LNCAP (cell line): ENCODE measurements at regions not wholly inside any gene's neighbourhood (a gene's known extent, or its start where the extent isn't known, plus 50 kb on each side); places are given as distances from the start of the nearest gene placed in this dataset.

Experiments used
- TF ChIP-seq, protein P1 (sequence below): fragments of 450-650 bp; IDR thresholded peaks from 2 replicates; pipeline ENCODE4 v1.5.1; 2017; ENCODE audit warnings: mild to moderate bottlenecking

DNA sequence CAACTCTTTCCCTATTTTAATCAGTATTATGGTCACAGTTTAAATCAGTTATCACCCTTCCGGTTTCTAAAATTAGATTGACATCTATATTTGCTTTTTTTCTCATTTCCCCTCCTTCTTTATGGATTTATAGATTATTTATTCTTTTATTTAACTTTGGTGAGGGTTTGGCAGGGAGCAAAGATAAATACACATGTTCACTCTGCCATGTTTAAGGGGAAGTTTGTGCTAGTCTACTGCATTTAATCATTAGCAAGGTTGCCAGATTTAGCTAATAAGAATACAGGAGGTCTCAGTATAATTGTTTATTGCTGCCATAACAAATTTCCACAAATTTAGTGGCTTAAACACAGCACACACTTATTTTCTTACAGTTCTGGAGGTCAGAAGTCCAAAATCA is 204.0 kb upstream of the BTG1 start:
- TF ChIP-seq, protein P1, sequence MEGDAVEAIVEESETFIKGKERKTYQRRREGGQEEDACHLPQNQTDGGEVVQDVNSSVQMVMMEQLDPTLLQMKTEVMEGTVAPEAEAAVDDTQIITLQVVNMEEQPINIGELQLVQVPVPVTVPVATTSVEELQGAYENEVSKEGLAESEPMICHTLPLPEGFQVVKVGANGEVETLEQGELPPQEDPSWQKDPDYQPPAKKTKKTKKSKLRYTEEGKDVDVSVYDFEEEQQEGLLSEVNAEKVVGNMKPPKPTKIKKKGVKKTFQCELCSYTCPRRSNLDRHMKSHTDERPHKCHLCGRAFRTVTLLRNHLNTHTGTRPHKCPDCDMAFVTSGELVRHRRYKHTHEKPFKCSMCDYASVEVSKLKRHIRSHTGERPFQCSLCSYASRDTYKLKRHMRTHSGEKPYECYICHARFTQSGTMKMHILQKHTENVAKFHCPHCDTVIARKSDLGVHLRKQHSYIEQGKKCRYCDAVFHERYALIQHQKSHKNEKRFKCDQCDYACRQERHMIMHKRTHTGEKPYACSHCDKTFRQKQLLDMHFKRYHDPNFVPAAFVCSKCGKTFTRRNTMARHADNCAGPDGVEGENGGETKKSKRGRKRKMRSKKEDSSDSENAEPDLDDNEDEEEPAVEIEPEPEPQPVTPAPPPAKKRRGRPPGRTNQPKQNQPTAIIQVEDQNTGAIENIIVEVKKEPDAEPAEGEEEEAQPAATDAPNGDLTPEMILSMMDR: no peak

DNA sequence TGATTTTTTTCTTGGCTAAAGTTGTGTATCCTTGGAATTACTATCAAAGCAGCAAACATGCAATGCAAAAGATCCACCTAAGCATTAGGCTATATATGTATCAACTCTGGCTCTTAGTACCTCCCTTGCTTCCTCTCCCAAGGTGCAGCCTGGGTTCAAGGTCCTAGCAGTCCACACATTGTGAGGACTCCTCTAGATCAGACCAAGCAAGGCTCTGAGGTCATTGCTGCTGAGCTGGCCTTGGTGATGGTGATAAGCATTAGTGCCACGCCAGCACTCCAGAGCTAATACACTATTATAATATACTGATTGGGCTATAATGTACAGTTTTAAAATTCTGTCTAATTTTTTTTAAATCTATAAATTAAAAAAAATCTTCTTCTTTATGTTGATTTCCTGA is 196.9 kb upstream of the BTG1 start:
- TF ChIP-seq, protein P1: no peak

DNA sequence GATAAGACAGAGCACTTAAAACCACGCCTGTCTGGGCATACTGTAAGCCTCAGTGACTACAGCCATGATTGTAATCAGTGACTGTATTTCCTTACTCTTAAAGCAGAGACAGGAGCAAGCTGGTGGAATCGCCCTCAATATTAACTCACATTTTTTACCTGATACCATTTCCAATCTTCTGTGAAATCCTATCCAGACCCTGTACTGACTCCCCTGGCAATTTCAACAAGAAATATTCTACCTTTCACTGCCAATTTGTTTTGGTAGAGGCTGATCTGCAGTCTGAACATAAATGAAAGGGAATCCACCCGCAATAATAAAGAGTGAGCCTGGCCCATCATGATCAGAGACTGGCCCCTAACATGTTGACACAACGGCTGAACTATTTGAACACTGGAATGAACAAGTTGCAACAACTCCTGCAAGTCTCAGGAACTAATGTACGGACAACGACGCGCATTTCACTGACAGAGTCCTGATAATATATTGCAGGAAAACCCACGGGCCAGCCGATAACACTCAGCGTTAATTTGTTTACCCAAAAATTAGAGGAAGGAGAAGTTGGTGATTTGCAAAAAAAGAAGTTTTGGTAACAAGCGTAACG is 195.5 kb upstream of the BTG1 start:
- TF ChIP-seq, protein P1: no peak

DNA sequence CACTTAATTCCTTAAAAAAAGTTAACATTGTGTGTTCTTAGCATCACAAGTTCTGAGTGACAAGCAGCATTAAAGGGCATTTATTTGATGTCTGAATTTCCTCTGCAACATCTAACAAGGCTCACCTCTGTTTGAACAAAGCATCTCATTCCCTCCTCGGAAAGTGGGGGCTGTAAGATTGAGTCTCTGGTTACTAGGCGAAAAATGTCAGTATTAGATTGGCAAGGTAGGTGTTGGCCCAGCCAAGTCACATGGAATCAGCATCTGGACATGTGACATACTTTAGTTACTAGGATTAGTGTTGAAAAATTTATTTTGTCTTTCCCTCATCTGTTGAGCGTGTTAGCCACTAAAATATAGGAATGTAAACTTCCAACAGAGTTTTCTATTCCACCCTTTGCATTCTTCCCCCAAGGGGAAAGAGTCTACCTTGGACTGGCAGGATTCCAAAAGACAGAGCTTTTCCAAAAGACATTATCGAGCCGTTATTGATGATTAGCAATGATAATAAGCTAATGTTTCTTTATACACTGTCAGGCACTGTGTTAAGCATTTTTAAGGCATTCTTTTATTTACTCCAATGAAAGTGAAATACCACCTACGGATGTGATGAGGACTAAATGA is 194.9 kb upstream of the BTG1 start:
- TF ChIP-seq, protein P1: no peak

DNA sequence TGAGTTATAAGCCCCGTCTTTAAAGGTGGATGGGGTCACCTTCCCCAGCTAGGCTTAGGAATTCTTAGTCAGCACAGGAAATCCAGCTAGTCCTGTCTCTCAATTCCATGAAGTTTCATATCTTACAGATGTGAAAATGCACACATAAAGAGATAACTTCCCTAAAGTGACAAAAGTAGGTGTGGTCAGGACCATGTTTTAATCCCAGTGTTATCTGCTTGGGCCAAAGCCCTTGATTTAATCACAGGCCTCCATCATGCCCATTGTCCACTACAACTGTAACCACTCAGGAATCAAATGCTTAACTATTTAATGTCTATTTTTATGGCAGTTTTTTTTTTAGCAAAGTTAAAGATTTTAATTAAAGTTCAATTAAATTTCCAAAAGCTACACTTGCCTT is 194.4 kb upstream of the BTG1 start:
- TF ChIP-seq, protein P1: no peak

DNA sequence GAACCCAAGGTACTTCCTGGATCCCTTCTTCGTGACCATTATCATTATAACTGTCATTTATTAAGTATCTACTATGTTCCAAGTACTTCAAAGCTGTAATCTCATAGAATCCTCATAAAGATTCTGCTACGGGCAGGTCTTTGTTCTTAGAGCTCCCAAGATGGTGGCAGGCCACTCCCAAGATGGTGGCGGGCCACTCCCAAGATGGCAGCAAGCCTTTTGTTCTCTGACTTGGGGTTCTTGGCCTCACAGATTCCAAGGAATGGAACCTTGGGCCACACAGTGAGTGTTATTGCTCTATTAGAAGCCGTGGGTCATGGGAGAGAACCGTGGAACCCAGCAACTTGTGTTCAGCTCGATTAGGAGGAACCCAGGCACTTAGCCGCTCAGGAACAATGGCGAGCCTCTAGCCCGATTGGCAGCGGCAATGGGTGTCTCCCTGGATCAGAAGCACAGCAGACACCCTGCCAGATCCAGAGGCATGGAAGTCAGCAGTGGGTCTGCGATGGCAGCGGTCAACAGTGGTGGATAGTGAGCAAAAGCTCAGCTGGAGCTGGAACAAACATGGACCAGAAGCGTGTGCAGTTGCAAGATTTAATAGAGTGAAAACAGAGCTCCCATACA is 193.7 kb upstream of the BTG1 start:
- TF ChIP-seq, protein P1: no peak

DNA sequence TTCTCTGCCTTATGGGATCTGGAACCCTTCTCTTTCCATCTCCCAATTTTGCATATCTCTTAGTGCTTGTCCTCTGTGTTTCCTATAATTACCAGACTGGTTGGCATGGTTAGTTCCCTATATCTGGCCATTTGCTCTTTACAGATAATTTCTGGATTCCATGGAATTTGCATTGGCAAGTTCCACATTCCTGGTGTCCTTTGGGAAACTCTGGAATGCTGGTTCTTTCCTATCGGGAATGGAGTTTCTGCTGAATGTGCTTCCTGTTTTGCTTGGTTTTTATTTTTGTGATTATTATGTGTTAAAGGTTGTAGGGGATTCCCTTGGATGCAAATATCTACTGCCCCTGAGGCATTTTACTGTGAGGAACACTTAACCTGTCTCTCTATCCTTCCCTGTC is 193.0 kb upstream of the BTG1 start:
- TF ChIP-seq, protein P1: no peak
